H1 (cell line): ENCODE measurements at regions not wholly inside any gene's neighbourhood (a gene's known extent, or its start where the extent isn't known, plus 50 kb on each side); places are given as distances from the start of the nearest gene placed in this dataset.
A peak's percentile ranks its signal among the peaks of the same experiment; 100 is the strongest.

ENCODE experiments used
- CTCF ChIA-PET: fragments of 300-600 bp; sonication (Branson Sonifier 250); formaldehyde crosslinking; loops from one replicate; lab custom pipeline; 2021; ENCODE audit not compliant: partially characterized antibody; lab: Charles Lee
- POLR2A ChIA-PET: fragments of 300-600 bp; sonication (Branson Sonifier 250); formaldehyde crosslinking; loops from one replicate; lab custom pipeline; 2021; ENCODE audit warnings: inconsistent platforms; ENCODE audit not compliant: partially characterized antibody; lab: Charles Lee
- DNase-seq, 2 experiments: peaks; one replicate each; pipeline versions ENCODE4 v3.0.0 to v3.0.0-alpha.2; 2010 to 2022; ENCODE audit warnings: low spot score in 2 of 2, low read depth in 1 of 2, mixed read lengths in 1 of 2
- FAIRE-seq: peaks from 2 replicates; lab custom pipeline; 2011; peaks lifted over from hg19 to GRCh38; lab: Jason Lieb, UNC
- H2AFZ ChIP-seq: 2 replicates; pipeline ENCODE4 v1.8.1; 2012; ENCODE audit warnings: low read length, inconsistent platforms
- H2AK5ac ChIP-seq: 2 replicates; pipeline ENCODE4 v1.6.1; 2013; ENCODE audit warnings: low read depth, low read length
- H2BK120ac ChIP-seq: replicated peaks from 2 replicates; pipeline ENCODE3; 2013; ENCODE audit warnings: low read depth, low read length, inconsistent platforms
- H2BK12ac ChIP-seq: 2 replicates; pipeline ENCODE4 v1.6.1; 2013; ENCODE audit warnings: low read depth, low read length
- H2BK15ac ChIP-seq: 2 replicates; pipeline ENCODE4 v1.6.1; 2013; ENCODE audit warnings: low read length
- H2BK20ac ChIP-seq: 2 replicates; pipeline ENCODE4 v1.6.1; 2013; ENCODE audit warnings: low read length
- H2BK5ac ChIP-seq: 2 replicates; pipeline ENCODE4 v1.6.1; 2013; ENCODE audit warnings: low read depth, low read length
- H3K14ac ChIP-seq: 2 replicates; pipeline ENCODE4 v1.6.1; 2013; ENCODE audit warnings: inconsistent platforms; ENCODE audit not compliant: insufficient read length
- H3K18ac ChIP-seq: 2 replicates; pipeline ENCODE4 v1.6.1; 2013; ENCODE audit warnings: low read length; ENCODE audit errors: extremely low read depth
- H3K23ac ChIP-seq: 2 replicates; pipeline ENCODE4 v1.6.1; 2013; ENCODE audit warnings: inconsistent platforms; ENCODE audit not compliant: insufficient read length
- H3K23me2 ChIP-seq: 2 replicates; pipeline ENCODE4 v1.6.1; 2013; ENCODE audit warnings: low read depth, low read length
- H3K27ac ChIP-seq: 2 replicates; pipeline ENCODE4 v1.6.1; 2011; ENCODE audit warnings: low read depth, low read length, inconsistent platforms
- H3K27me3 ChIP-seq, 4 experiments: replicated peaks in 1 of 4; 1 replicate in 1 of 4; 2 replicates in 3 of 4; pipeline versions ENCODE4 v1.6.1 to v1.8.1; 2011 to 2013; ENCODE audit warnings: low read length in 3 of 4, mild to moderate bottlenecking in 3 of 4, inconsistent platforms in 2 of 4, mixed read lengths in 2 of 4, moderate library complexity in 1 of 4; ENCODE audit not compliant: control insufficient read depth in 3 of 4, insufficient read depth in 3 of 4; ENCODE audit errors: extremely low read depth in 1 of 4
- H3K36me3 ChIP-seq, 4 experiments: 2 replicates each; pipeline versions ENCODE4 v1.6.1 to v1.8.1; 2011 to 2013; ENCODE audit warnings: mild to moderate bottlenecking in 4 of 4, low read length in 3 of 4, moderate library complexity in 2 of 4, control low read depth in 1 of 4, inconsistent platforms in 1 of 4; ENCODE audit not compliant: insufficient read depth in 4 of 4, control insufficient read depth in 2 of 4
- H3K4ac ChIP-seq: replicated peaks from 2 replicates; pipeline ENCODE3; 2013; ENCODE audit warnings: low read length, low read depth, mixed read lengths, inconsistent platforms; ENCODE audit not compliant: insufficient read length
- H3K4me1 ChIP-seq, 4 experiments: replicated peaks in 1 of 4; 1 replicate in 1 of 4; 2 replicates in 3 of 4; pipeline versions ENCODE4 v1.6.1 to v1.8.1; 2011 to 2013; ENCODE audit warnings: low read length in 3 of 4, inconsistent platforms in 2 of 4, mixed read lengths in 1 of 4; ENCODE audit not compliant: insufficient read depth in 4 of 4, control insufficient read depth in 3 of 4
- H3K4me2 ChIP-seq, 2 experiments: 2 replicates each; pipeline versions ENCODE4 v1.6.1 to v1.8.1; 2011 to 2013; ENCODE audit warnings: low read depth in 2 of 2, low read length in 2 of 2, control low read depth in 1 of 2, inconsistent platforms in 1 of 2, mild to moderate bottlenecking in 1 of 2; ENCODE audit not compliant: insufficient read depth in 1 of 2
- H3K4me3 ChIP-seq, 4 experiments: fragments of 200-600, 300-600 bp in 1 of 4; sonication (generic), shearing (Covaris generic), sonication (Bioruptor Twin) in 1 of 4; 2 replicates each; pipeline versions ENCODE4 v1.5.1 to v1.8.1; 2011 to 2016; ENCODE audit warnings: low read length in 4 of 4, low read depth in 3 of 4, control low read depth in 2 of 4, inconsistent platforms in 2 of 4, mild to moderate bottlenecking in 2 of 4, mixed read lengths in 1 of 4, moderate library complexity in 1 of 4; ENCODE audit not compliant: insufficient read depth in 2 of 4; ENCODE audit errors: extremely low read depth in 1 of 4
- H3K56ac ChIP-seq: replicated peaks from 2 replicates; pipeline ENCODE3; 2013; ENCODE audit warnings: low read depth, mild to moderate bottlenecking, mixed read lengths, low read length, inconsistent platforms; ENCODE audit not compliant: insufficient read length
- H3K79me1 ChIP-seq: 2 replicates; pipeline ENCODE4 v1.6.1; 2013; ENCODE audit warnings: low read depth, low read length, control low read depth
- H3K79me2 ChIP-seq, 2 experiments: 2 replicates each; pipeline versions ENCODE4 v1.6.1 to v1.8.1; 2012 to 2013; ENCODE audit warnings: low read length in 2 of 2, mild to moderate bottlenecking in 2 of 2, inconsistent platforms in 1 of 2; ENCODE audit not compliant: insufficient read depth in 2 of 2, control insufficient read depth in 1 of 2
- H3K9ac ChIP-seq, 4 experiments: replicated peaks in 1 of 4; 1 replicate in 1 of 4; 2 replicates in 3 of 4; pipeline versions ENCODE4 v1.6.1 to v1.8.1; 2011 to 2013; ENCODE audit warnings: low read depth in 3 of 4, low read length in 3 of 4, control low read depth in 2 of 4, mild to moderate bottlenecking in 2 of 4, moderate library complexity in 2 of 4, inconsistent platforms in 1 of 4; ENCODE audit errors: extremely low read depth in 1 of 4
- H3K9me3 ChIP-seq, 2 experiments: 2 replicates each; pipeline versions ENCODE4 v1.6.1 to v1.8.1; 2012 to 2013; ENCODE audit warnings: mild to moderate bottlenecking in 2 of 2, moderate library complexity in 2 of 2, control low read depth in 1 of 2, inconsistent platforms in 1 of 2, low read depth in 1 of 2, low read length in 1 of 2, mixed read lengths in 1 of 2; ENCODE audit not compliant: insufficient read depth in 2 of 2
- H4K20me1 ChIP-seq, 2 experiments: replicated peaks in 1 of 2; 2 replicates each; pipeline versions ENCODE3 to v1.8.1; 2011 to 2013; ENCODE audit warnings: inconsistent platforms in 2 of 2, low read length in 2 of 2, mild to moderate bottlenecking in 1 of 2; ENCODE audit not compliant: insufficient read depth in 2 of 2, control insufficient read depth in 1 of 2
- H4K5ac ChIP-seq: 2 replicates; pipeline ENCODE4 v1.6.1; 2013; ENCODE audit warnings: low read length, low read depth, mixed read lengths, inconsistent platforms; ENCODE audit not compliant: insufficient read length
- H4K8ac ChIP-seq: 2 replicates; pipeline ENCODE4 v1.8.0; 2013; ENCODE audit warnings: mild to moderate bottlenecking, moderate library complexity, low read length, inconsistent platforms; ENCODE audit not compliant: insufficient read depth; ENCODE audit errors: extremely low read depth
- H4K91ac ChIP-seq: replicated peaks from 2 replicates; pipeline ENCODE3; 2013; ENCODE audit warnings: low read length, mixed read lengths, inconsistent platforms; ENCODE audit not compliant: insufficient read length
- JUND ChIP-seq: IDR thresholded peaks from 2 replicates; pipeline ENCODE4 v1.6.1; 2011; ENCODE audit warnings: mild to moderate bottlenecking, improper control_type of control experiment, low read length
- WGBS, 2 experiments: shearing (Covaris generic) in 1 of 2; methylation state at CpG; one replicate each; pipeline versions ENCODE4 v1.1.6 to v1.1.7; 2013 to 2015; ENCODE audit warnings: low lambda C conversion rate in 2 of 2, mixed read lengths in 2 of 2, inconsistent platforms in 1 of 2, low coverage in 1 of 2, missing lambda C conversion rate in 1 of 2; ENCODE audit not compliant: insufficient replicate concordance in 2 of 2, insufficient coverage in 1 of 2, insufficient read length in 1 of 2; ENCODE audit errors: extremely low coverage in 1 of 2, missing lambda C conversion rate in 1 of 2; 5-methylcytosine and 5-hydroxymethylcytosine counted together

DNA sequence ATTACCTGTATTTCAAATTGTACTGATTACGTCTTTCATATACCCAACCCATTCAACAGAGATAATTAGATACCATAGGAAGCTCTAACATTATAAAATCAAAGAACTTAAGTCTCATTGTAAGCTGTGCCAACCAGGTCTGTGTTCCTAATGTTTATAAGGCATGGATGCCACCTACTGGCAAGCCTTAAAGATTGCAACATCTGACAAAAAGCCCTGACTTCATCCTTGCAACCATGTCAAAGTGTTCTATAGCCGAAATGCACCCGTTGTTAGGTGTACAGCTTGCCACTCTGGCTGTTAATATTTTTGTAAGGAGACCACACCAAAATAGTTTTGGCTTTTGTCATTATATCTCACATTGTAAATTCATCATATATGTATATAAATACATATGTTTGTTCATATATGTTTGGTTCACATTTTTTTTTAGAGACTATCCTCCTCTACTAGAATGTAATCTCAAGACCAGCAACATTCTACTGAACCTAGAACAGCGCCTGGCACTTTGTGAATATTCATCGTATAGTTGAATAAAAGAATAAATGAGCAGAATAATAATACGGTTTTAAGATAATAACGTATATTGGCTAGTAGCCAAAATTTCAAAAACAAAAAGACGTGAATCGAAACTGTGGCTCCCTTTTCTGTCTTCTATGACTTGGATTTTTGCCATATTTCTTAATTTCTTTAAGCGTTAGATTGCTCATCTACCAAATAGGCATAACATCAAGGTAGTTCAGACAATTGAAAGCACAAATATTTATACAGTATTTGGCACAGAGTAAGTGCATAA, 258.1 kb downstream of the TBL1XR1 start:
- ChIA-PET POLR2A (interaction anchor here (1.0 kb wide), 1 partner anchor 66 kb away, joined by 5 read pairs; no protein-coding TSS in a partner anchor), CTCF (interaction anchor here (0.5 to 2.8 kb wide), 26 partner anchors 9 to 1447 kb away, joined by 3 to 46 read pairs (median 4); no protein-coding TSS in a partner anchor)
- no peak overlapping the region for H4K5ac ChIP-seq
- no peak overlapping the region for H2BK15ac ChIP-seq
- H3K23ac ChIP-seq: no peak overlapping the region
- H3K9ac ChIP-seq: no peak overlapping the region
- H2BK5ac ChIP-seq: no peak overlapping the region
- no peak overlapping the region for H3K18ac ChIP-seq
- H4K91ac ChIP-seq: no peak overlapping the region
- no peak overlapping the region for H3K4me2 ChIP-seq
- no peaks in the 10 kb centered on the region for H4K20me1 ChIP-seq
- H3K27me3 ChIP-seq: no peaks in the 10 kb centered on the region
- DNase-seq (no peak), FAIRE-seq (peak; percentile 99)
- no peak overlapping the region for H4K8ac ChIP-seq
- H3K4ac ChIP-seq: no peak overlapping the region
- no peak overlapping the region for H2BK12ac ChIP-seq
- no peak overlapping the region for H2AK5ac ChIP-seq
- no peaks in the 10 kb centered on the region for H3K36me3 ChIP-seq
- no peaks in the 10 kb centered on the region for H3K23me2 ChIP-seq
- no peaks in the 10 kb centered on the region for H3K4me1 ChIP-seq
- 73% methylated on average over 10 of the region's 10 CpGs; no CpG with 5 or more reads in 1 of the 2 experiments for WGBS, 2 experiments
- no peak overlapping the region for H3K14ac ChIP-seq
- H2BK120ac ChIP-seq: no peak overlapping the region
- no peaks in the 10 kb centered on the region for H3K79me2 ChIP-seq
- no peak overlapping the region for H2BK20ac ChIP-seq
- no peaks in the 10 kb centered on the region for H3K79me1 ChIP-seq
- no peak overlapping the region for H2AFZ ChIP-seq
- H3K4me3 ChIP-seq: no peak overlapping the region
- H3K27ac ChIP-seq: no peak overlapping the region
- no peaks in the 10 kb centered on the region for H3K9me3 ChIP-seq
- no peak overlapping the region for H3K56ac ChIP-seq
- no peak for TF ChIP-seq JUND
